Pons (tissue), 1 donor: ENCODE measurements at regions not wholly inside any gene's neighbourhood (a gene's known extent, or its start where the extent isn't known, plus 50 kb on each side); places are given as distances from the start of the nearest gene placed in this dataset.
"Not testable (repeated sequence)": the region's sequence is repeated elsewhere in the genome, so short reads cannot be mapped to it uniquely, and the experiment has no call there.

ENCODE experiments used
- DNase-seq: peaks from one replicate; pipeline ENCODE4 v3.0.0-alpha.2; 2016; ENCODE audit warnings: low spot score

GRCh38 chr12:105524961-105525360 lies 194.5 kb downstream of the C12orf75 start:
- no peak for DNase-seq

- DNase-seq = no peak
Observed at GRCh38 chr12:105534068-105534467, 203.6 kb downstream of the C12orf75 start.

GRCh38 chr12:105535033-105535432 lies 204.5 kb downstream of the C12orf75 start:
- not testable (repeated sequence) for DNase-seq

GRCh38 chr12:105538880-105539279 lies 208.4 kb downstream of the C12orf75 start:
- DNase-seq = no peak

- DNase-seq = no peak
Observed at GRCh38 chr12:105539735-105540134, 209.2 kb downstream of the C12orf75 start.

GRCh38 chr12:105547786-105548185 lies 217.3 kb downstream of the C12orf75 start:
- no peak for DNase-seq

GRCh38 chr12:105548626-105549025 lies 218.1 kb downstream of the C12orf75 start:
- no peak for DNase-seq

GRCh38 chr12:105552056-105552455 lies 221.6 kb downstream of the C12orf75 start:
- no peak for DNase-seq

GRCh38 chr12:105554223-105554678 lies 223.8 kb downstream of the C12orf75 start:
- DNase-seq = no peak

- no peak for DNase-seq
Observed at GRCh38 chr12:105554856-105555255, 224.4 kb downstream of the C12orf75 start.

- DNase-seq = no peak
Observed at GRCh38 chr12:105555556-105556295, 225.2 kb downstream of the C12orf75 start.

GRCh38 chr12:105559310-105559709 lies 228.8 kb downstream of the C12orf75 start:
- no peak for DNase-seq

GRCh38 chr12:105561546-105562198 lies 231.2 kb downstream of the C12orf75 start:
- no peak for DNase-seq

GRCh38 chr12:105562199-105562971 lies 231.9 kb downstream of the C12orf75 start:
- no peak for DNase-seq

GRCh38 chr12:105567061-105567460 lies 236.6 kb downstream of the C12orf75 start:
- DNase-seq = no peak

- no peak for DNase-seq
Observed at GRCh38 chr12:105569886-105570285, 239.4 kb downstream of the C12orf75 start.

- DNase-seq = no peak
Observed at GRCh38 chr12:105570944-105571343, 240.5 kb downstream of the C12orf75 start.

- no peak for DNase-seq
Observed at GRCh38 chr12:105573574-105573973, 243.1 kb downstream of the C12orf75 start.

- DNase-seq = no peak
Observed at GRCh38 chr12:105574056-105574715, 243.7 kb downstream of the C12orf75 start.

GRCh38 chr12:105575235-105575634 lies 244.7 kb downstream of the C12orf75 start:
- DNase-seq = no peak

GRCh38 chr12:105576261-105576660 lies 245.8 kb downstream of the C12orf75 start:
- no peak for DNase-seq

GRCh38 chr12:105580821-105581352 lies 250.4 kb downstream of the C12orf75 start:
- DNase-seq = no peak
